Nephron (organoid): ENCODE measurements at regions not wholly inside any gene's neighbourhood (a gene's known extent, or its start where the extent isn't known, plus 50 kb on each side); places are given as distances from the start of the nearest gene placed in this dataset.

Experiments
- H3K27ac Mint-ChIP-seq, 3 experiments: 2 replicates each; pipeline ENCODE4 v1.8.0; 2020; ENCODE audit warnings: mixed read lengths in 3 of 3, mild to moderate bottlenecking in 2 of 3, moderate library complexity in 1 of 3
- H3K27me3 Mint-ChIP-seq: 2 replicates; pipeline ENCODE4 v1.8.0; 2021; ENCODE audit warnings: low read depth, mild to moderate bottlenecking, moderate library complexity, mixed read lengths
- H3K36me3 Mint-ChIP-seq: 2 replicates; pipeline ENCODE4 v1.8.0; 2020; ENCODE audit warnings: low read depth, mixed read lengths
- H3K4me1 Mint-ChIP-seq: 2 replicates; pipeline ENCODE4 v1.8.0; 2020; ENCODE audit warnings: mixed read lengths
- H3K4me3 Mint-ChIP-seq, 3 experiments: 2 replicates each; pipeline ENCODE4 v1.8.0; 2020; ENCODE audit warnings: mild to moderate bottlenecking in 3 of 3, mixed read lengths in 3 of 3, moderate library complexity in 2 of 3
- H3K9me3 Mint-ChIP-seq: 2 replicates; pipeline ENCODE4 v1.8.0; 2020; ENCODE audit warnings: mixed read lengths
- CTCF ChIP-seq, 3 experiments: fragments of 200-600 bp; sonication (generic); IDR thresholded peaks; one replicate each; pipeline ENCODE4 v1.5.0; 2021; ENCODE audit warnings: antibody characterized with exemption in 3 of 3; ENCODE audit not compliant: unreplicated experiment in 3 of 3

- peaks cover 21% of the 10 kb centered on the region for H3K27me3 Mint-ChIP-seq
- no peak overlapping the region for H3K4me3 Mint-ChIP-seq
- H3K4me1 Mint-ChIP-seq, result peaks cover 13% of the 10 kb centered on the region
- H3K36me3 Mint-ChIP-seq, result no peaks in the 10 kb centered on the region
- no peaks in the 10 kb centered on the region for H3K9me3 Mint-ChIP-seq
- TF ChIP-seq CTCF (IDR thresholded peaks at IDR 0.05; ENCODE audit: unreplicated experiment in 3 of 3), result no peak
- no peak overlapping the region for H3K27ac Mint-ChIP-seq
These were observed 100.2 kb downstream of the RIPK4 start for GRCh38 chr21:41666641-41667081.

DNA sequence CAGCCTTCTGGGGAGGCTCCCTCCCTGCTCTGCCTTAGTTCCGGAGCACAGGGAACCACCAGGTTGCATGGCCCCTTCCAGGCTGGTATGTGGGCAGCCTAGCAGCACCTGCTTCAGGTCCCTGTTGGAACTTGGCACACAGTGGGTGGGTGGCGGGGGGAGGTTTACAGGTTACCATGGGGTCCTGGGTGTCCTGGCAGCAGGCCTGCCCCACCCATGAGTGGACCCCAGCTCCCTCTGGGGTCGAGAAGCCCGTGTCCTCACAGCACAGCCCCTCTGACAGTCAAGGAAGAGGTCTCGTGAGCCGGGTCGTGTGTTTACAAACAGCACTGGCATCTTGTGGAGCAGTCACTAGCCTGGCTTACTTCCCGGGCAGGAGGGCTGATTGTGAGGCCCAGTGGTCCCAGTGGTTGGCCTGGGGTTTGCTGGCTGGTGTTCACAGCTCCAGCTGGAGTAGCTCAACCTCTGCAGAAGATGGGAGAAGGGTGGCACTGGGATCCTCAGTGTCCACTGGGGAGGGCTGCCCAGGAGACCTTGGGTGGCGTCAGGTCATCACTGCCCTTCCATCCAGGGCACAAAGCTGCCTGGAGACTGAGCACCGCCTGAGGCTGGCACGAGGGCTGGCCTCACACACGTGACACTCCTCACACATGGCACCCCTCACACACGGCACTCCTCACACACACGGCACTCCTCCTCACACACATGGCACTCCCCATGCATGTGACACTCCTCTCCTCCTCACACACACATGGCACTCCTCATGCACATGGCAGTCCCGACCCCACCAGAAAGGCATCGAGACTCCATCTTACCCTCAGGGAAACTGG is 100.9 kb downstream of the RIPK4 start:
- H3K27me3 Mint-ChIP-seq, result peaks cover 20% of the 10 kb centered on the region
- no peaks in the 10 kb centered on the region for H3K9me3 Mint-ChIP-seq
- H3K4me1 Mint-ChIP-seq, result peaks cover 13% of the 10 kb centered on the region
- H3K4me3 Mint-ChIP-seq, result no peak overlapping the region
- TF ChIP-seq CTCF (IDR thresholded peaks at IDR 0.05; ENCODE audit: unreplicated experiment in 3 of 3), result no peak
- H3K27ac Mint-ChIP-seq, result no peak overlapping the region
- no peaks in the 10 kb centered on the region for H3K36me3 Mint-ChIP-seq

GRCh38 chr21:41664881-41665765 is 101.7 kb downstream of the RIPK4 start:
- Mint-ChIP-seq H3K36me3 (no peaks in the 10 kb centered on the region), H3K27me3 (peaks cover 20% of the 10 kb centered on the region)

DNA sequence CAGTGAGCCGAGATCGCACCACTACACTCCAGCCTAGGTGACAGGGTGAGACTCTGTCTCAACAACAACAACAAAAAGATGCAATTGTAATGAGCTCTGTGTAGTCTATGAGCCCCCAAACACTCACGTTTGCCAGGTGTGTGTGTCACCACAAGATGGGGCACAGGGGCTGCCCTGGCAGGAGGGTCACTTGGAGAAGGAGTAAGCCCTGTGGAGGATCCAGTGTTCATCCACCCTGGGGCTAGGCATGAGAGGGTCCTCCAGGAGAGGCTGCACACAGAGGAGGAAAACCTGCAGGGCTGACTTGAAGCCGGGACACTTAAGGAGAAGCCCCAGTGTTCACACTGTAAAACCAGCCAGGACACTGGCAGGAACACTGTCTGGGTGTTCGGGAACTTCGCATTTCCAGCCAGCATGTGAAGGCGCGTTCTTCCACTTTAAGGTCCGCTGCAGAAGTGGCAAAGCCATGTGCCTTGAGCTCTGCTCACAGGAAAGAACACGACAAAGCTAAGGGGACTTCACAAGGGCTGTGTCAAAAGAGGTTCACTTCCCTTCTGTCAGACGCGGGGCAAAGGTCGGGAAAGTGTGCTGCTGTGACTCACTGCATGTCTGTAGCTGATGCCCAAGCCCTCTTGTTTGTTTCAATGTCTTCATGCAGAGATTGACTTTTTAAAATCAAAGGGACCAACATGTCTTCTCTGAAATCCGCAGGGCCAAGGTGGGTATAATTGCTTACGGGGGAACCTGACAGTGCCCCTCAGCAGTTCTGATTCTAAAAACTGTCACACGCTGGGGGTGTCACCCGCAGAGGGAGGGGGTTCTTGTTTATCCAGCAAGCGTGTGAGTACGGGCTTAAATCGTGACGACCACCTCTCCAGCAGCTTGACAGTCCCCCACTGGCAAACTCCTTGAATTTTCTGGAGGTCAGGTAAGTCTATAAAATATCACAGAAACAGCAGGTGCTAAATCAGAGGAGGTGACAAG is 102.8 kb downstream of the RIPK4 start:
- peaks cover 20% of the 10 kb centered on the region for H3K27me3 Mint-ChIP-seq

More at GRCh38 chr21:41664881-41665765, 101.7 kb downstream of the RIPK4 start:
- Mint-ChIP-seq H3K4me3 (no peak overlapping the region), H3K27ac (no peak overlapping the region), H3K4me1 (peaks cover 13% of the 10 kb centered on the region), H3K9me3 (no peaks in the 10 kb centered on the region)
- no peak for TF ChIP-seq CTCF (IDR thresholded peaks at IDR 0.05; ENCODE audit: unreplicated experiment in 3 of 3)

More for the DNA sequence above, 102.8 kb downstream of the RIPK4 start:
- H3K4me1 Mint-ChIP-seq, result peaks cover 13% of the 10 kb centered on the region
- no peak for TF ChIP-seq CTCF (IDR thresholded peaks at IDR 0.05; ENCODE audit: unreplicated experiment in 3 of 3)
- peak overlapping the region in 1 of 3 experiments; percentile 2 for H3K27ac Mint-ChIP-seq
- H3K9me3 Mint-ChIP-seq, result no peaks in the 10 kb centered on the region
- no peaks in the 10 kb centered on the region for H3K36me3 Mint-ChIP-seq
- H3K4me3 Mint-ChIP-seq, result no peak overlapping the region
